ENCODE measurements at regions not wholly inside any gene's neighbourhood (a gene's known extent, or its start where the extent isn't known, plus 50 kb on each side); places are given as distances from the start of the nearest gene placed in this dataset.

DNA sequence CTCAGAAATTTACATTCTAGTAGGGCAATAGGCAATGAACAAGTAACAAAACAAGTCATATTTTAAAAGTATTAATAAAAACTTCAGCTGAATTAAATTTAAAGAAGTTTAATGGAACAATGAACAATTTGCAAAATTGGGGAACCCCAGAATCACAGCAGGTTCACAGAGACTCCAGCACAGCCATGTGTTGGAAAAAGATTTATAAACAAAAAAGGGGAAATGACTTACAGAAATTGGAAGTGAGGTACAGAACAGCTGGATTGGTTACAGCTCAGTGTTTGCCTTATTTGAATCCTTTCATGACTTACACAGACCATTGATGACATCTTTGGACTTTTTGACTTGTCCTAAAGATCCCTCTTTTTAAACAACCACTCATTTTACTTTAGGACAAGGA, 179.9 kb upstream of the SCN7A start:
- H3K9me3 ChIP-seq = no peaks in the 10 kb centered on the region
- H3K27me3 ChIP-seq = no peaks in the 10 kb centered on the region
- H3K4me3 ChIP-seq = no peak overlapping the region
- no peaks in the 10 kb centered on the region for H3K4me1 ChIP-seq
- no peak for DNase-seq (ENCODE audit: low spot score in 2 of 2)
- TF ChIP-seq EP300 (IDR thresholded peaks at IDR 0.05) (no peak), POLR2A (IDR thresholded peaks at IDR 0.05) (no peak)
- TF ChIP-seq, protein P1, sequence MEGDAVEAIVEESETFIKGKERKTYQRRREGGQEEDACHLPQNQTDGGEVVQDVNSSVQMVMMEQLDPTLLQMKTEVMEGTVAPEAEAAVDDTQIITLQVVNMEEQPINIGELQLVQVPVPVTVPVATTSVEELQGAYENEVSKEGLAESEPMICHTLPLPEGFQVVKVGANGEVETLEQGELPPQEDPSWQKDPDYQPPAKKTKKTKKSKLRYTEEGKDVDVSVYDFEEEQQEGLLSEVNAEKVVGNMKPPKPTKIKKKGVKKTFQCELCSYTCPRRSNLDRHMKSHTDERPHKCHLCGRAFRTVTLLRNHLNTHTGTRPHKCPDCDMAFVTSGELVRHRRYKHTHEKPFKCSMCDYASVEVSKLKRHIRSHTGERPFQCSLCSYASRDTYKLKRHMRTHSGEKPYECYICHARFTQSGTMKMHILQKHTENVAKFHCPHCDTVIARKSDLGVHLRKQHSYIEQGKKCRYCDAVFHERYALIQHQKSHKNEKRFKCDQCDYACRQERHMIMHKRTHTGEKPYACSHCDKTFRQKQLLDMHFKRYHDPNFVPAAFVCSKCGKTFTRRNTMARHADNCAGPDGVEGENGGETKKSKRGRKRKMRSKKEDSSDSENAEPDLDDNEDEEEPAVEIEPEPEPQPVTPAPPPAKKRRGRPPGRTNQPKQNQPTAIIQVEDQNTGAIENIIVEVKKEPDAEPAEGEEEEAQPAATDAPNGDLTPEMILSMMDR (IDR thresholded peaks at IDR 0.05) = no peak
- no peak overlapping the region for H3K27ac ChIP-seq
- H3K36me3 ChIP-seq = no peaks in the 10 kb centered on the region

- no peak for DNase-seq (ENCODE audit: low spot score in 2 of 2)
- no peaks in the 10 kb centered on the region for H3K9me3 ChIP-seq
- WGBS, 2 donors = 61 to 74% methylated on average over 1 of the region's 1 CpG
- TF ChIP-seq EP300 (IDR thresholded peaks at IDR 0.05) (no peak), POLR2A (IDR thresholded peaks at IDR 0.05) (no peak)
- TF ChIP-seq, protein P1 (IDR thresholded peaks at IDR 0.05) = no peak
- H3K36me3 ChIP-seq = no peaks in the 10 kb centered on the region
- H3K27me3 ChIP-seq = no peaks in the 10 kb centered on the region
- no peaks in the 10 kb centered on the region for H3K4me1 ChIP-seq
- H3K27ac ChIP-seq = no peak overlapping the region
- H3K4me3 ChIP-seq = no peak overlapping the region
Observed at GRCh38 chr2:166671801-166672200, 177.8 kb upstream of the SCN7A start.

DNA sequence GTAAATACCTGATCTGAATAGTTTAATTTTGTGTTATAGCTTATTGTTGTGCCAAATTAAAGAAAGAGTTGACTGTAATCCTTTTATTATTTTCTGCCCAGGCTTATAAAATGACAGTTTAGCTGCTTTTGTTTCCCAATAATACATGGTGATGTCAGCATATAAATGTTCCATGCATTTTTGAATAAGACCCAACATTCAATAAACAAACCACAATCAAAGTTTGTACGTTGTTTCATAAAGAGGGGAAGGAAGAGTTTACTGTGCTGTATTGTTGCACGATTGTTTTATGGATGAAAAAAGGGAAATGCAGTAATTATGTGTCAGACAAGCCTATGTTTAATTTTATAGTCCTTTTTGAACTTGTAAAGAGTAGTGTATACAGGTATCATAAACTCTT, 177.2 kb upstream of the SCN7A start:
- no peak overlapping the region for H3K4me3 ChIP-seq
- 12 to 18% methylated on average over 2 of the region's 2 CpGs for WGBS, 2 donors
- no peaks in the 10 kb centered on the region for H3K36me3 ChIP-seq
- no peaks in the 10 kb centered on the region for H3K4me1 ChIP-seq
- TF ChIP-seq, protein P1 (IDR thresholded peaks at IDR 0.05) = no peak
- no peak for TF ChIP-seq POLR2A (IDR thresholded peaks at IDR 0.05)
- TF ChIP-seq EP300 (IDR thresholded peaks at IDR 0.05) = no peak
- no peak for DNase-seq (ENCODE audit: low spot score in 2 of 2)
- no peaks in the 10 kb centered on the region for H3K9me3 ChIP-seq
- H3K27me3 ChIP-seq = no peaks in the 10 kb centered on the region
- H3K27ac ChIP-seq = no peak overlapping the region

DNA sequence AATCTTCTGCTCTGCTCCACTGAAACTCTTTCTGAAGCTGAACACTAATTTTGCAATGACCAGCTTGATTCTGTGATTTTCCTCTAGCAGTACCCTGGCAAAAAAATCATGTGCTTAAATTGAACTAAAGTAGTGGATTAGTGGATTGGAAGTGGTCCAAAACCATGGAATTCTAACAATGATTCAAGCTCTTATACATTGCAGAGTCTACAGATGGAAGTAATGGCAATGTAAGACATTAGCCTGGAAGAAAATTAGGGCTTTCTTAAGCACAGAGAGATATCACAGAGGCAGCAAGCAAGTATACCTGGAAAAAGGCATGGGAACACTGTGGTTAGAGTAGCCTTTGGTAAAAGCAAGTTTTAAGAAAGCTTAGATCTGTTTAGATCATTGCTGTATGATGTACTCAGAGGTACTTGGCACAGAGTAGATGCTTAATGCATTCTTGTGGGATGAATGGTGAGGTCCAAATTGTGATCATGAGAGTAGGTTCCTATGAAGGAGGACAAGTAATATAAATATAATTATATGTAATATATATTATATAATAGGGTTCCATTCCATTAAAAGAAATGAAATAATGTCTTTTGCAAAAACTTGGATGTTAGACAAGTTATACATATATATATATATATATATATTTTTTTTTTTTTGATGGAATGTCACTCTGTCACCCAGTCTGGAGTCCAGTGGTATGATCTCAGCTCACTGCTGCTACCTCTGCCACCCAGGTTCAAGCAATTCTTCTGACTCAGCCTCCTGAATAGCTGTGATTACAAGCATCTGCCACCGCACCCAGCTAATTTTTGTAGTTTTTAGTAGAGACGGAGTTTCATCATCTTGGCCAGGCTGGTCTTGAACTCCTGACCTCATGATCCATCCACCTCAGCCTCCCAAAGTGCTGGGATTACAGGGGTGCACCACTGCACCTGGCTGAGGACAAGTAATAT, 172.2 kb upstream of the SCN7A start:
- Histone ChIP-seq H3K4me3 (no peak overlapping the region), H3K27ac (no peak overlapping the region), H3K9me3 (no peaks in the 10 kb centered on the region), H3K4me1 (no peaks in the 10 kb centered on the region), H3K27me3 (no peaks in the 10 kb centered on the region), H3K36me3 (no peaks in the 10 kb centered on the region)
- TF ChIP-seq, protein P1 (IDR thresholded peaks at IDR 0.05) = no peak
- no peak for TF ChIP-seq EP300 (IDR thresholded peaks at IDR 0.05)
- 60 to 71% methylated on average over 2 of the region's 2 CpGs for WGBS, 2 donors
- no peak for DNase-seq (ENCODE audit: low spot score in 2 of 2)

- H3K4me1 ChIP-seq = no peaks in the 10 kb centered on the region
- no peaks in the 10 kb centered on the region for H3K36me3 ChIP-seq
- no peaks in the 10 kb centered on the region for H3K27me3 ChIP-seq
- no peak for DNase-seq (ENCODE audit: low spot score in 2 of 2)
- no peak overlapping the region for H3K27ac ChIP-seq
- WGBS, 2 donors = 69 to 72% methylated on average over 3 of the region's 3 CpGs
- no peaks in the 10 kb centered on the region for H3K9me3 ChIP-seq
- TF ChIP-seq POLR2A (IDR thresholded peaks at IDR 0.05) (no peak), EP300 (IDR thresholded peaks at IDR 0.05) (no peak)
- TF ChIP-seq, protein P1 (IDR thresholded peaks at IDR 0.05) = no peak
- H3K4me3 ChIP-seq = no peak overlapping the region
Observed at GRCh38 chr2:166661824-166662223, 167.8 kb upstream of the SCN7A start.

Measured in tibial nerve (tissue), 4 donors.